ENCODE measurements at regions not wholly inside any gene's neighbourhood (a gene's known extent, or its start where the extent isn't known, plus 50 kb on each side); places are given as distances from the start of the nearest gene placed in this dataset.

GRCh38 chr9:15111071-15111470 is 195.9 kb downstream of the TTC39B start:
- H3F3A ChIP-seq (replicated peaks; ENCODE audit: insufficient read depth): no peaks in the 10 kb centered on the region
- no peak for DNase-seq
- peaks cover 8% of the 10 kb centered on the region; the same call in 1 of the 2 replicates for H3K9me3 ChIP-seq
- TF ChIP-seq FOXJ3 (CRISPR knock-in tag; IDR thresholded peaks at IDR 0.05) (no peak), POLR2AphosphoS5 (IDR thresholded peaks at IDR 0.05; ENCODE audit: low read depth, low read length) (no peak), RXRA (IDR thresholded peaks at IDR 0.05; ENCODE audit: borderline replicate concordance, low read depth) (no peak), FOSL2 (IDR thresholded peaks at IDR 0.05; ENCODE audit: borderline replicate concordance, low read depth) (no peak), RAD21 (IDR thresholded peaks at IDR 0.05; ENCODE audit: low read length) (no peak), TCF12 (IDR thresholded peaks at IDR 0.05) (no peak)
- TF ChIP-seq, protein P1, sequence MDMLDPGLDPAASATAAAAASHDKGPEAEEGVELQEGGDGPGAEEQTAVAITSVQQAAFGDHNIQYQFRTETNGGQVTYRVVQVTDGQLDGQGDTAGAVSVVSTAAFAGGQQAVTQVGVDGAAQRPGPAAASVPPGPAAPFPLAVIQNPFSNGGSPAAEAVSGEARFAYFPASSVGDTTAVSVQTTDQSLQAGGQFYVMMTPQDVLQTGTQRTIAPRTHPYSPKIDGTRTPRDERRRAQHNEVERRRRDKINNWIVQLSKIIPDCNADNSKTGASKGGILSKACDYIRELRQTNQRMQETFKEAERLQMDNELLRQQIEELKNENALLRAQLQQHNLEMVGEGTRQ (IDR thresholded peaks at IDR 0.05; ENCODE audit: borderline replicate concordance, low read depth, low read length): no peak
- no peaks in the 10 kb centered on the region for H3K9me2 ChIP-seq
- no peaks in the 10 kb centered on the region for H4K20me1 ChIP-seq (ENCODE audit: insufficient read depth)
- H3K36me3 ChIP-seq (replicated peaks in 1 of 2; ENCODE audit: control insufficient read depth in 1 of 2, insufficient read depth in 2 of 2, low read length in 1 of 2): no peaks in the 10 kb centered on the region
- no peaks in the 10 kb centered on the region for H3K4me1 ChIP-seq (ENCODE audit: control insufficient read depth in 1 of 2, insufficient read depth in 2 of 2, low read depth in 1 of 2, low read length in 1 of 2)
- no peak overlapping the region for H3K4me2 ChIP-seq
- no peak overlapping the region for H3K4me3 ChIP-seq (ENCODE audit: low read depth in 2 of 2, low read length in 1 of 2)
- H3K9ac ChIP-seq: no peak overlapping the region
- no peak overlapping the region for H3K27ac ChIP-seq (ENCODE audit: low read depth in 2 of 2, low read length in 1 of 2)
- no peaks in the 10 kb centered on the region for H3K27me3 ChIP-seq (ENCODE audit: insufficient read depth)
- H2AFZ ChIP-seq (ENCODE audit: low read depth): no peak overlapping the region
- CTCF ChIA-PET: interaction anchor here (0.8 to 1.3 kb wide), 2 partner anchors 24 to 33 kb away, joined by 3 read pairs; no protein-coding TSS in a partner anchor
- POLR2A ChIA-PET: no interaction called here
- no peaks in the 10 kb centered on the region for H3K79me2 ChIP-seq (ENCODE audit: insufficient read depth)

DNA sequence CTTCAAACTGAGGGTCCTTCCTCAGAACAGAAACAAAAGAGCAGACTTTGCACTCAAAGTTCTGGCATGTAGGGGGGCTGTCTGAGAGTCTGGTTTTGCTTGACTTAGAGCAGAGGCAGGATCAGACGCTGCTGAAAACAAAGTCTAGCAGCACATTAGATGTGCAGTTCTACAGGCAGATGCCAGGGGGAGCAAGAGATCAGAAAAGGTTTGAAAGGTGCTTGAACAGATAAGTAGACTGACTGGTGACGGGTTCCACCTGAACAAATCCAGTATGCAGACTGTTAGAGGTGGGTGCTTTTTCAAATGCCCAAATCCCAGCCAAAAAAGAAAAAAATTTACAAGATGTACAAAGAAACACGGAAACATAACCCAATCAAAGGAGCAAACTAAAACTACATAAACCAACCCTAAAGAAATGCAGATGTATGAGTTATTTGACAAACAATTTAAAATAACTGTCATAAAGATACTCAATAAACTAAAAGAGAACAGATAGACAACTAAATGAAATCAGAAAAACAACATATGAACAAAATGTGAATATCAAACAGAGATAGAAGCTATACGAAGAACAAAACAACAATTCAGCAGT is 194.7 kb upstream of the FREM1 start:
- no peaks in the 10 kb centered on the region for H3K27me3 ChIP-seq (ENCODE audit: insufficient read depth)
- peaks cover 8% of the 10 kb centered on the region; the same call in 1 of the 2 replicates for H3K9me3 ChIP-seq
- no peaks in the 10 kb centered on the region for H3K79me2 ChIP-seq (ENCODE audit: insufficient read depth)
- no peak overlapping the region for H2AFZ ChIP-seq (ENCODE audit: low read depth)
- H3K4me1 ChIP-seq (ENCODE audit: control insufficient read depth in 1 of 2, insufficient read depth in 2 of 2, low read depth in 1 of 2, low read length in 1 of 2): no peaks in the 10 kb centered on the region
- H3K4me2 ChIP-seq: no peak overlapping the region
- 22% methylated on average over 4 of the region's 4 CpGs for WGBS (ENCODE audit: low lambda C conversion rate)
- TF ChIP-seq TAF1 (IDR thresholded peaks at IDR 0.05; ENCODE audit: borderline replicate concordance, low read depth, low read length) (no peak), EP300 (IDR thresholded peaks at IDR 0.05; ENCODE audit: borderline replicate concordance in 1 of 2, low read depth in 1 of 2, low read length in 1 of 2) (no peak), EZH2phosphoT487 (IDR thresholded peaks at IDR 0.05; ENCODE audit: borderline replicate concordance, low read depth) (no peak), SIN3A (IDR thresholded peaks at IDR 0.05; ENCODE audit: borderline replicate concordance, low read depth, low read length) (no peak), RAD21 (IDR thresholded peaks at IDR 0.05; ENCODE audit: low read length) (peak; percentile 69), FOSL2 (IDR thresholded peaks at IDR 0.05; ENCODE audit: borderline replicate concordance, low read depth) (no peak), YY1 (IDR thresholded peaks at IDR 0.05; ENCODE audit: low read depth) (no peak), RFX5 (IDR thresholded peaks at IDR 0.05; ENCODE audit: low read length) (no peak), POLR2AphosphoS5 (IDR thresholded peaks at IDR 0.05; ENCODE audit: low read depth, low read length) (no peak), NRF1 (IDR thresholded peaks at IDR 0.05; ENCODE audit: low read depth, low read length) (no peak), FOXJ3 (CRISPR knock-in tag; IDR thresholded peaks at IDR 0.05) (no peak), JUND (IDR thresholded peaks at IDR 0.05) (no peak), SMC3 (IDR thresholded peaks at IDR 0.05; ENCODE audit: low read depth, low read length) (peak; percentile 76), IRF3 (IDR thresholded peaks at IDR 0.05; ENCODE audit: low read depth, low read length) (no peak), GABPA (IDR thresholded peaks at IDR 0.05; ENCODE audit: low read depth) (no peak), RXRA (IDR thresholded peaks at IDR 0.05; ENCODE audit: borderline replicate concordance, low read depth) (no peak), ELF1 (IDR thresholded peaks at IDR 0.05) (no peak), FOXM1 (IDR thresholded peaks at IDR 0.05; ENCODE audit: low read depth) (no peak), TEAD4 (IDR thresholded peaks at IDR 0.05; ENCODE audit: borderline replicate concordance, insufficient read depth) (no peak)
- TF ChIP-seq, protein P1 (IDR thresholded peaks at IDR 0.05; ENCODE audit: borderline replicate concordance, low read depth, low read length): no peak
- TF ChIP-seq, protein P2, sequence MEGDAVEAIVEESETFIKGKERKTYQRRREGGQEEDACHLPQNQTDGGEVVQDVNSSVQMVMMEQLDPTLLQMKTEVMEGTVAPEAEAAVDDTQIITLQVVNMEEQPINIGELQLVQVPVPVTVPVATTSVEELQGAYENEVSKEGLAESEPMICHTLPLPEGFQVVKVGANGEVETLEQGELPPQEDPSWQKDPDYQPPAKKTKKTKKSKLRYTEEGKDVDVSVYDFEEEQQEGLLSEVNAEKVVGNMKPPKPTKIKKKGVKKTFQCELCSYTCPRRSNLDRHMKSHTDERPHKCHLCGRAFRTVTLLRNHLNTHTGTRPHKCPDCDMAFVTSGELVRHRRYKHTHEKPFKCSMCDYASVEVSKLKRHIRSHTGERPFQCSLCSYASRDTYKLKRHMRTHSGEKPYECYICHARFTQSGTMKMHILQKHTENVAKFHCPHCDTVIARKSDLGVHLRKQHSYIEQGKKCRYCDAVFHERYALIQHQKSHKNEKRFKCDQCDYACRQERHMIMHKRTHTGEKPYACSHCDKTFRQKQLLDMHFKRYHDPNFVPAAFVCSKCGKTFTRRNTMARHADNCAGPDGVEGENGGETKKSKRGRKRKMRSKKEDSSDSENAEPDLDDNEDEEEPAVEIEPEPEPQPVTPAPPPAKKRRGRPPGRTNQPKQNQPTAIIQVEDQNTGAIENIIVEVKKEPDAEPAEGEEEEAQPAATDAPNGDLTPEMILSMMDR (IDR thresholded peaks at IDR 0.05): peak; percentile 78
- TF ChIP-seq, protein P3, sequence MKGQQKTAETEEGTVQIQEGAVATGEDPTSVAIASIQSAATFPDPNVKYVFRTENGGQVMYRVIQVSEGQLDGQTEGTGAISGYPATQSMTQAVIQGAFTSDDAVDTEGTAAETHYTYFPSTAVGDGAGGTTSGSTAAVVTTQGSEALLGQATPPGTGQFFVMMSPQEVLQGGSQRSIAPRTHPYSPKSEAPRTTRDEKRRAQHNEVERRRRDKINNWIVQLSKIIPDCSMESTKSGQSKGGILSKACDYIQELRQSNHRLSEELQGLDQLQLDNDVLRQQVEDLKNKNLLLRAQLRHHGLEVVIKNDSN (IDR thresholded peaks at IDR 0.05; ENCODE audit: borderline replicate concordance, low read depth): no peak
- peak; percentile 37 for DNase-seq
- no peaks in the 10 kb centered on the region for H4K20me1 ChIP-seq (ENCODE audit: insufficient read depth)
- H3K27ac ChIP-seq (ENCODE audit: low read depth in 2 of 2, low read length in 1 of 2): no peak overlapping the region
- ChIA-PET CTCF (interaction anchor here (0.7 to 4.1 kb wide), 15 partner anchors 9 to 589 kb away, joined by 3 to 37 read pairs (median 3); no protein-coding TSS in a partner anchor), POLR2A (no interaction called here)
- H3K4me3 ChIP-seq (ENCODE audit: low read depth in 2 of 2, low read length in 1 of 2): no peak overlapping the region
- no peaks in the 10 kb centered on the region for H3F3A ChIP-seq (replicated peaks; ENCODE audit: insufficient read depth)
- H3K9me2 ChIP-seq: no peaks in the 10 kb centered on the region
- no peak overlapping the region for H3K9ac ChIP-seq
- H3K36me3 ChIP-seq (replicated peaks in 1 of 2; ENCODE audit: control insufficient read depth in 1 of 2, insufficient read depth in 2 of 2, low read length in 1 of 2): no peaks in the 10 kb centered on the region

All from SK-N-SH (cell line).